A673 (cell line): ENCODE measurements at regions not wholly inside any gene's neighbourhood (a gene's known extent, or its start where the extent isn't known, plus 50 kb on each side); places are given as distances from the start of the nearest gene placed in this dataset.

Experiments used
- CTCF ChIP-seq: fragments of 300-800, 200-600 bp; sonication (generic); conservative IDR thresholded peaks from 2 replicates; pipeline ENCODE4 v1.5.1; 2017; ENCODE audit warnings: low read depth, mild to moderate bottlenecking, antibody characterized with exemption, low read length, moderate library complexity, mixed read lengths
- EZH2 ChIP-seq: fragments of 200-600 bp; sonication (generic); IDR thresholded peaks from 2 replicates; pipeline ENCODE4 v1.6.1; 2017; ENCODE audit warnings: borderline replicate concordance, low read depth, mild to moderate bottlenecking, mixed read lengths, antibody characterized with exemption, low read length; ENCODE audit not compliant: poor library complexity, severe bottlenecking

- no peak for TF ChIP-seq CTCF
- no peak for TF ChIP-seq EZH2
These were observed 550.0 kb downstream of the IQCM start for GRCh38 chr4:149265645-149266044.
